LNCAP (cell line): ENCODE measurements at regions not wholly inside any gene's neighbourhood (a gene's known extent, or its start where the extent isn't known, plus 50 kb on each side); places are given as distances from the start of the nearest gene placed in this dataset.

Experiments
- CTCF ChIP-seq: fragments of 450-650 bp; IDR thresholded peaks from 2 replicates; pipeline ENCODE4 v1.5.1; 2017; ENCODE audit warnings: mild to moderate bottlenecking

DNA sequence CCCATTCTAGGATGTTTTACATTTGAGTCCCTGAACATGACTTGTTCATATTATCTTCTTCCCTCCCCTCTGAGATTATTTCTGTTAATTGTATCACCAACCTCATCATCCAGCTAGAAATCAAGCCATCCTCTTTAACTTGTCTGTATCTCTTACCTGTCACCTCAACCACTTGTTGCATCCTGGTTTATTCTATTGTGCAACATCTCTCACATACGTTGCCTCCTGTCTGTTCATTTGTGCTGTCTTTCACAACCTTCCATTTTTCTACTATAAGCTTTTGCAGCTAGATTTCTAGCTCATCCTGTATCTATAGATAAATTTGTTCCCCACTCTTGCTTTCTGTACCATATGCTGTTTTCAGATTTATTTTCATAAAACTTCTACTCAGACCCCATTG lies 183.7 kb downstream of the MCHR2 start:
- TF ChIP-seq CTCF = no peak

- TF ChIP-seq CTCF = no peak
Measured at GRCh38 chr6:99810942-99811620, 182.9 kb downstream of the MCHR2 start.

DNA sequence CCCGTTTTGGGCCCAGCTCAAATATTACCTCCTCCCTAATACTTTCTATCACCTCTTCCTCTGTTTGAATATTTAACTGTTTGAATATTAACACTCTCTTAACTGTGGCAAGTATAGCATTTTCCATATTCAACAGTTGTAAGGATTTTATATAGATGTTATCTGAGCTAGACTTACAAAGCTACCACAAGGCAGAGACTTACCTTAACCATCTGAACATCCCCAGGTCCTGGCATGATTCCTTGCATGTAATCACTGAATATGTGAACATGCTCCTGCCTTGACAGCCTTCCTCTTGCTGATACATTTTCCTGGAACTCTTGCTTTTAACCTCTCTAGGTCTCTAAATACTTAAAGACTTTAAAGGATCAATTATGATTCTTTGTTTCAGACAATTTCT lies 182.4 kb downstream of the MCHR2 start:
- no peak for TF ChIP-seq CTCF

DNA sequence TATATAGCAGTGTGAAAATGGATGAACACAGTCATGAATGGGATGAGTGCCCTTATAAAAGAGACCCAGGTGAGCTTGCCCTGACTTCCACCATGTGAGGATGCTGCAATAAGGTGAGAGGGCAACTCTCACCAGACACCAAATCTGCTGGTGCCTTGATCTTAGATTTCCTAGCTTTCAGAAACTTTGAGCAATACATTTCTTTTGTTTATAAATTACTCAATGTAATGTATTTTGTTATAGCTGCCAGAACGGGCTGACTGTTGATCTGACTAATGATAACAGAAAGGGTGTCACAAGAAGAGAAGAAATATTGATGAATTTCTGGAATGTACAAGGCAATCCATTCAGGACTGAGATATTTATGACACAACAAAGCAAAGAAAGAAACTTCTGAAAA lies 180.5 kb downstream of the MCHR2 start:
- TF ChIP-seq CTCF = no peak

- TF ChIP-seq CTCF = no peak
Measured at GRCh38 chr6:99814230-99814928, 179.6 kb downstream of the MCHR2 start.

DNA sequence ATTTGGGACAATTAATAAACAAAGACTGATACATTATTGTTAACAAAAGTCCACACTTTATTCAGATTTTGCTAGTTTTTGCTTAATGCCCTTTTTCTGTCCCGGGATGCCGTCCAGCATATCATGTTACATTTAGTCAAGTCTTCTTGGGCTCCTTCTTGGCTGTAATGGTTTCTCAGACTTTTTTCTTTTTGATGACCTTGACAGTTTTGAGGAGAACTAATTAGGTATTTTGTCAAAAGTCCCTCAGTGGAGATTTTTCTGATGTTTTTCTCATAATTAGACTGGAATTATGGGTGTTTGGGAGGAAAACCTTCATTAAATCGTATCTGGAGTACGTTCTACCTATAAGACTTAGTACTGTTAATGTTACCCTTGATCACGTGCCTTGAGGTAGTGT lies 177.2 kb downstream of the MCHR2 start:
- no peak for TF ChIP-seq CTCF

GRCh38 chr6:99818161-99818560 lies 175.9 kb downstream of the MCHR2 start:
- no peak for TF ChIP-seq CTCF
